WI38 (cell line): ENCODE measurements at regions not wholly inside any gene's neighbourhood (a gene's known extent, or its start where the extent isn't known, plus 50 kb on each side); places are given as distances from the start of the nearest gene placed in this dataset.

Experiments used
- H3K4me3 ChIP-seq: 2 replicates; pipeline ENCODE4 v1.5.1; 2011; ENCODE audit warnings: low read depth, mild to moderate bottlenecking, control low read depth, low read length
- TF ChIP-seq, protein P1 (sequence below): IDR thresholded peaks from 2 replicates; pipeline ENCODE4 v1.5.1; 2012; ENCODE audit warnings: low read depth, mild to moderate bottlenecking, control low read depth, low read length

GRCh38 chr5:4969351-4969750 lies 170.8 kb upstream of the ADAMTS16 start:
- no peak overlapping the region for H3K4me3 ChIP-seq
- TF ChIP-seq, protein P1, sequence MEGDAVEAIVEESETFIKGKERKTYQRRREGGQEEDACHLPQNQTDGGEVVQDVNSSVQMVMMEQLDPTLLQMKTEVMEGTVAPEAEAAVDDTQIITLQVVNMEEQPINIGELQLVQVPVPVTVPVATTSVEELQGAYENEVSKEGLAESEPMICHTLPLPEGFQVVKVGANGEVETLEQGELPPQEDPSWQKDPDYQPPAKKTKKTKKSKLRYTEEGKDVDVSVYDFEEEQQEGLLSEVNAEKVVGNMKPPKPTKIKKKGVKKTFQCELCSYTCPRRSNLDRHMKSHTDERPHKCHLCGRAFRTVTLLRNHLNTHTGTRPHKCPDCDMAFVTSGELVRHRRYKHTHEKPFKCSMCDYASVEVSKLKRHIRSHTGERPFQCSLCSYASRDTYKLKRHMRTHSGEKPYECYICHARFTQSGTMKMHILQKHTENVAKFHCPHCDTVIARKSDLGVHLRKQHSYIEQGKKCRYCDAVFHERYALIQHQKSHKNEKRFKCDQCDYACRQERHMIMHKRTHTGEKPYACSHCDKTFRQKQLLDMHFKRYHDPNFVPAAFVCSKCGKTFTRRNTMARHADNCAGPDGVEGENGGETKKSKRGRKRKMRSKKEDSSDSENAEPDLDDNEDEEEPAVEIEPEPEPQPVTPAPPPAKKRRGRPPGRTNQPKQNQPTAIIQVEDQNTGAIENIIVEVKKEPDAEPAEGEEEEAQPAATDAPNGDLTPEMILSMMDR = no peak

- H3K4me3 ChIP-seq = no peak overlapping the region
- TF ChIP-seq, protein P1 = no peak
Observed at GRCh38 chr5:4970171-4970570, 170.0 kb upstream of the ADAMTS16 start.

DNA sequence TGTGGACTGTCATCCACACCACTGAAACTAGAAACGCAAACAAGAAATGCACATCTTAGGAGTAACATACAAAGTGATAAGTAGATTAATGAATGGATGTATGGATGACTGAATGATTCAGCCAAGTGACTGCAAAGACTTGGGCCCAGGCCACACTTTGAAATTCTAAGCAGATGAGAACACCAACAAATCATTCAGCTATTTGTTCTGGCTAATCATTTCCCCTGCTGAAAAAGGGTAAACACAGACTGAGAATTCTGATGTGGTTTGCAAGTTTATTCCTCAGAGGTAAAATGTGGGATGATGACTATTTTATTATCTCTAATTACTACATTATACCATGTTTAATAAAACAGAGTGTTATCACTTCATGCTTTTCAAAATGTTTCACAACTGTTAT lies 163.2 kb upstream of the ADAMTS16 start:
- TF ChIP-seq, protein P1 = no peak
- no peak overlapping the region for H3K4me3 ChIP-seq

- H3K4me3 ChIP-seq = no peak overlapping the region
- TF ChIP-seq, protein P1 = no peak
Observed at GRCh38 chr5:4977416-4978110, 162.6 kb upstream of the ADAMTS16 start.

- no peak overlapping the region for H3K4me3 ChIP-seq
- TF ChIP-seq, protein P1 = no peak
Observed at GRCh38 chr5:4980201-4980600, 159.9 kb upstream of the ADAMTS16 start.

DNA sequence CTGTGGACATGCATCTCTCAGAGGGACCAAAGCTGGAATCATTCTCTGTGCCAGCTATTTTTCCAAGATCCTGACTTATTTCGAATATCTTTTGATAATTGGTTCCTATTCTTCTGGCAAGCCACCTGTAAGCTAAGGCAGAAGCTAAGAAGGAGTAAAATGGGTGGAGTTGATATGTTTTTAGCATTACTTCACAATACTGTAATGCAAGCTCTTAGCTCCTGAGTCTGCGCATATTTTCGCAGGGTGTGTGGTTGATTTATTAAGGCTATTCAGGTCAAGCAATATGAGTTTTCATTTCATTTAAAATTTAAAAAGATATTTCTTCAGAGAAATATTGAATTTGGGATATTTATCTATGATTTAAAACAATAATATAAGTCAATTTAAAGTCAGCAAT lies 158.5 kb upstream of the ADAMTS16 start:
- no peak overlapping the region for H3K4me3 ChIP-seq
- TF ChIP-seq, protein P1 = no peak

DNA sequence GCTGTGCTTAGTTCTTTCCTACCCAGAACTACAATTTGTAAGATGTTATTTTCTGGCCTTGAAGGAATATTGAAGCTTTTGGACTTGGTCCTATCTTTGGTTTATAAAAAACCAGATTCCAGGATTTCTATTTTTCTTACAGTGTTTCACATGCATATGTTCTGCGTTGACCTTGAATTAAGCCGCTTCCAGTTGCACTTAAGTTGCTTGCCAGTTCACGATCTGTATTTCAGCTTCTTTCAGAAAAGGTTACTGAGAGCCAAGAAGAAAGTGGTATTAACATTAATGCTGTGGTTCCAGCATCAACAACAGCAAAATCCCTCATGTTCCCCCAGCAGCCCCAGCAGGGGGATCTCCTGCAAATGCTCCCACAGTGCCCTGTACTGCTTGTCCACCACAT lies 156.4 kb upstream of the ADAMTS16 start:
- no peak overlapping the region for H3K4me3 ChIP-seq
- TF ChIP-seq, protein P1 = no peak
